ENCODE measurements at regions not wholly inside any gene's neighbourhood (a gene's known extent, or its start where the extent isn't known, plus 50 kb on each side); places are given as distances from the start of the nearest gene placed in this dataset.

GRCh38 chr4:3642056-3642630, 109.9 kb upstream of the LRPAP1 start:
- TF ChIP-seq CTCF (conservative IDR thresholded peaks at IDR 0.05 in 1 of 2, IDR thresholded peaks at IDR 0.05 in 1 of 2; ENCODE audit: extremely low read depth in 1 of 2, insufficient read depth in 1 of 2, low read depth in 1 of 2, low read length in 2 of 2) (no peak), EZH2 (IDR thresholded peaks at IDR 0.05; ENCODE audit: borderline replicate concordance, low read length) (no peak)
